Neuronal stem cell (in vitro differentiated cells): ENCODE measurements at regions not wholly inside any gene's neighbourhood (a gene's known extent, or its start where the extent isn't known, plus 50 kb on each side); places are given as distances from the start of the nearest gene placed in this dataset.
"Not testable (repeated sequence)": the region's sequence is repeated elsewhere in the genome, so short reads cannot be mapped to it uniquely, and the experiment has no call there.

Experiments
- DNase-seq: peaks from one replicate; pipeline ENCODE4 v3.0.0-alpha.2; 2013; ENCODE audit warnings: low spot score
- H2AFZ ChIP-seq: one replicate; pipeline ENCODE4 v1.6.1; 2013; ENCODE audit warnings: mild to moderate bottlenecking, low read length, inconsistent platforms
- H2AK5ac ChIP-seq: 2 replicates; pipeline ENCODE4 v1.6.1; 2013; ENCODE audit warnings: low read depth, mild to moderate bottlenecking, inconsistent platforms, low read length, moderate library complexity, mixed read lengths
- H2BK120ac ChIP-seq: 2 replicates; pipeline ENCODE4 v1.6.1; 2013; ENCODE audit warnings: low read depth, mild to moderate bottlenecking, inconsistent platforms, low read length, moderate library complexity, mixed read lengths
- H2BK12ac ChIP-seq: one replicate; pipeline ENCODE4 v1.6.1; 2013; ENCODE audit warnings: low read length, inconsistent platforms
- H2BK15ac ChIP-seq: 2 replicates; pipeline ENCODE4 v1.6.1; 2013; ENCODE audit warnings: mild to moderate bottlenecking, low read length, inconsistent platforms, mixed read lengths
- H2BK5ac ChIP-seq: one replicate; pipeline ENCODE4 v1.6.1; 2013; ENCODE audit warnings: inconsistent platforms, mild to moderate bottlenecking, low read length, moderate library complexity
- H3K14ac ChIP-seq: one replicate; pipeline ENCODE4 v1.6.1; 2013; ENCODE audit warnings: low read length, inconsistent platforms
- H3K18ac ChIP-seq: 2 replicates; pipeline ENCODE4 v1.6.1; 2013; ENCODE audit warnings: low read length, inconsistent platforms
- H3K23ac ChIP-seq: 2 replicates; pipeline ENCODE4 v1.6.1; 2013; ENCODE audit warnings: low read depth, mild to moderate bottlenecking, mixed read lengths, low read length, inconsistent platforms; ENCODE audit not compliant: poor library complexity
- H3K27ac ChIP-seq: replicated peaks from 3 replicates; pipeline ENCODE4 v1.5.1; 2013; ENCODE audit warnings: low read length, inconsistent platforms
- H3K27me3 ChIP-seq, 3 experiments: 2 replicates each; pipeline ENCODE4 v1.6.1; 2013; ENCODE audit warnings: low read length in 3 of 3, mild to moderate bottlenecking in 2 of 3, inconsistent platforms in 1 of 3, low read depth in 1 of 3, mixed read lengths in 1 of 3, moderate library complexity in 1 of 3; ENCODE audit not compliant: control insufficient read depth in 3 of 3, insufficient read depth in 3 of 3
- H3K36me3 ChIP-seq, 2 donors: replicated peaks in 1 of 2; 2 replicates each; pipeline ENCODE4 v1.6.1; 2013; ENCODE audit warnings: low read length in 2 of 2; ENCODE audit not compliant: control insufficient read depth in 2 of 2, insufficient read depth in 2 of 2
- H3K4ac ChIP-seq: 2 replicates; pipeline ENCODE4 v1.6.1; 2013; ENCODE audit warnings: inconsistent platforms, mild to moderate bottlenecking, low read length, moderate library complexity
- H3K4me1 ChIP-seq, 2 donors: 1 replicate in 1 of 2; 2 replicates in 1 of 2; pipeline ENCODE4 v1.6.1; 2013; ENCODE audit warnings: low read length in 2 of 2, low read depth in 1 of 2; ENCODE audit not compliant: control insufficient read depth in 2 of 2, insufficient read depth in 1 of 2
- H3K4me2 ChIP-seq: one replicate; pipeline ENCODE4 v1.6.1; 2013; ENCODE audit warnings: mild to moderate bottlenecking, low read length, inconsistent platforms; ENCODE audit not compliant: insufficient read depth, poor library complexity, severe bottlenecking
- H3K4me3 ChIP-seq, 2 donors: 2 replicates each; pipeline ENCODE4 v1.5.1; 2013; ENCODE audit warnings: low read length in 2 of 2, mild to moderate bottlenecking in 2 of 2, inconsistent platforms in 1 of 2, moderate library complexity in 1 of 2
- H3K79me1 ChIP-seq: one replicate; pipeline ENCODE4 v1.6.1; 2013; ENCODE audit warnings: low read depth, mild to moderate bottlenecking, inconsistent platforms, low read length, moderate library complexity
- H3K9ac ChIP-seq: one replicate; pipeline ENCODE4 v1.6.1; 2013; ENCODE audit warnings: mild to moderate bottlenecking, low read depth, low read length, inconsistent platforms; ENCODE audit not compliant: poor library complexity
- H3K9me3 ChIP-seq, 2 donors: replicated peaks in 1 of 2; 2 replicates each; pipeline versions ENCODE3 to v1.6.1; 2013; ENCODE audit warnings: low read length in 2 of 2, mild to moderate bottlenecking in 2 of 2, inconsistent platforms in 1 of 2, low read depth in 1 of 2, mixed read lengths in 1 of 2, moderate library complexity in 1 of 2; ENCODE audit not compliant: control insufficient read depth in 2 of 2, insufficient read depth in 1 of 2
- H4K8ac ChIP-seq: one replicate; pipeline ENCODE4 v1.6.1; 2013; ENCODE audit warnings: low read depth, mild to moderate bottlenecking, inconsistent platforms, low read length, moderate library complexity
- H4K91ac ChIP-seq: one replicate; pipeline ENCODE4 v1.6.1; 2013; ENCODE audit warnings: low read length, low read depth, mild to moderate bottlenecking, inconsistent platforms; ENCODE audit not compliant: poor library complexity
- WGBS, 2 donors: extraction: QIAGEN DNeasy Blood & Tissue Kit; methylation state at CpG; one replicate each; pipeline ENCODE4 v1.1.7; 2013; ENCODE audit warnings: missing lambda C conversion rate in 2 of 2, mixed read lengths in 1 of 2; ENCODE audit not compliant: insufficient read length in 2 of 2, insufficient replicate concordance in 1 of 2; ENCODE audit errors: extremely low coverage in 2 of 2; 5-methylcytosine and 5-hydroxymethylcytosine counted together

- Histone ChIP-seq H2BK5ac (no peak overlapping the region), H3K9ac (no peak overlapping the region), H2BK12ac (no peak overlapping the region), H3K4ac (no peak overlapping the region), H4K8ac (no peak overlapping the region), H3K79me1 (no peaks in the 10 kb centered on the region), H2BK120ac (no peak overlapping the region), H3K18ac (no peak overlapping the region), H3K14ac (no peak overlapping the region), H3K4me3 (no peak overlapping the region), H3K23ac (no peak overlapping the region), H2BK15ac (no peak overlapping the region), H2AK5ac (no peak overlapping the region), H3K4me1 (peaks cover 8 to 12% of the 10 kb centered on the region in 2 donors), H4K91ac (no peak overlapping the region), H3K9me3 (no peaks in the 10 kb centered on the region), H3K36me3 (no peaks in the 10 kb centered on the region), H3K27ac (no peak overlapping the region), H3K4me2 (no peak overlapping the region), H2AFZ (no peak overlapping the region), H3K27me3 (peaks cover 0 to 9% (median 0%) of the 10 kb centered on the region in 3 experiments)
- WGBS, 2 donors: no CpG with 5 or more reads among the region's 2 CpGs
- DNase-seq: no peak
Measured at GRCh38 chr20:47843886-47844567, 58.7 kb upstream of the SULF2 start.

GRCh38 chr20:47842950-47843349 is 57.7 kb upstream of the SULF2 start:
- not testable (repeated sequence) for H3K27ac ChIP-seq, H3K9me3 ChIP-seq, H3K4me3 ChIP-seq, H3K4ac ChIP-seq, H3K23ac ChIP-seq, H2AFZ ChIP-seq, DNase-seq, H3K4me1 ChIP-seq, H3K14ac ChIP-seq, H3K4me2 ChIP-seq, H3K18ac ChIP-seq, H2BK120ac ChIP-seq, H3K27me3 ChIP-seq, H3K79me1 ChIP-seq, H2AK5ac ChIP-seq, H2BK5ac ChIP-seq, H4K8ac ChIP-seq, H4K91ac ChIP-seq, H3K9ac ChIP-seq, H2BK15ac ChIP-seq, H2BK12ac ChIP-seq, H3K36me3 ChIP-seq
- WGBS, 2 donors: no CpG with 5 or more reads among the region's 11 CpGs

GRCh38 chr20:47842004-47842403 is 56.7 kb upstream of the SULF2 start:
- H3K9ac ChIP-seq, H4K91ac ChIP-seq, H3K27ac ChIP-seq, H2BK12ac ChIP-seq, H3K4ac ChIP-seq, H3K4me1 ChIP-seq, H3K27me3 ChIP-seq, H3K14ac ChIP-seq, H3K36me3 ChIP-seq, H2BK120ac ChIP-seq, H3K9me3 ChIP-seq, H4K8ac ChIP-seq, H2BK15ac ChIP-seq, H3K4me2 ChIP-seq, H3K4me3 ChIP-seq, H2BK5ac ChIP-seq, H2AFZ ChIP-seq, H3K18ac ChIP-seq, H3K23ac ChIP-seq, H2AK5ac ChIP-seq, H3K79me1 ChIP-seq, DNase-seq: not testable (repeated sequence)
- WGBS, 2 donors: no CpG with 5 or more reads among the region's 12 CpGs

DNA sequence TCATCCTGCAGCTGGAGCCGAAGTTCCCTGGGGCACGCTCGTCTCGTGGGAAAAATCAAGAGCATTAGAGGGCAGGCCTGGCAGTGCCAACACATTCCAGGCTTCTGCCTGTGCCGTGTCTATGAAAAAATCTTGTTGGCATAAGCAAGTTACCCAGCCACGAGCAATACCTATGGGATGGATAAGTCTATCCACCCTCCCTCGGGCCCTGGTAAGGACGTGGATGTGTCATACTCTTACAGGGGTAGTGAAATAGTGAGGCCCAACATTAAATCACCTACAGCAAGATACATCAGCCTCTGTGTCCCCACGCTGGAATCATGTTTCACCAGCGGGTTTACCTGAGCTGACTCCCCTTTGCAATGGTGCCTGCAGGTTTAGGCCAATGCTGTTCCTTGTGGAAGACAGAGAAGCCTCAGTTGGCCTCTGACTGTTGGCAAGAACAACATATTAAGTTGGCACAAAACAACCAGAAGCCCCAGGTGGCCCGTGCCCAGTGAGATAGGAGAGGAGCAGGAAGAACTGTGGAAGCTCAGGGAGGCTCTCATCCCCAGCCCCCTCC is 51.1 kb upstream of the SULF2 start:
- not testable (repeated sequence) for H3K9ac ChIP-seq, H3K4ac ChIP-seq, H2AK5ac ChIP-seq, H4K8ac ChIP-seq, H2AFZ ChIP-seq, H2BK12ac ChIP-seq, H2BK15ac ChIP-seq, H3K9me3 ChIP-seq, H3K23ac ChIP-seq, H3K4me1 ChIP-seq, H3K4me2 ChIP-seq, H3K27me3 ChIP-seq, H3K27ac ChIP-seq, H3K79me1 ChIP-seq, DNase-seq, H3K36me3 ChIP-seq, H2BK120ac ChIP-seq, H4K91ac ChIP-seq, H3K4me3 ChIP-seq, H2BK5ac ChIP-seq, H3K18ac ChIP-seq, H3K14ac ChIP-seq
- no CpG with 5 or more reads among the region's 11 CpGs for WGBS, 2 donors
